Heart left ventricle (tissue), 16 donors: ENCODE measurements at regions not wholly inside any gene's neighbourhood (a gene's known extent, or its start where the extent isn't known, plus 50 kb on each side); places are given as distances from the start of the nearest gene placed in this dataset.

Experiments
- ATAC-seq, 4 donors: fragments of 200-7000 bp; cut with Tn5 transposase; one replicate each; pipeline ENCODE4 v1.9.1; 2020 to 2022; ENCODE audit warnings: moderate library complexity in 4 of 4, mild to moderate bottlenecking in 3 of 4, moderate number of reproducible peaks in 1 of 4
- DNase-seq, 5 donors: peaks; one replicate each; pipeline ENCODE4 v3.0.0-alpha.2; 2020
- H3K27ac ChIP-seq, 12 donors: fragments of 200-600 bp; sonication (generic) in 4 of 12; one replicate each; pipeline versions ENCODE4 v1.5.0 to v1.8.0; 2016 to 2022; ENCODE audit warnings: mild to moderate bottlenecking in 2 of 12
- H3K27me3 ChIP-seq, 9 donors: fragments of 200-600 bp; sonication (generic) in 2 of 9; one replicate each; pipeline versions ENCODE4 v1.5.1 to v1.8.0; 2016 to 2022; ENCODE audit warnings: mild to moderate bottlenecking in 3 of 9
- H3K36me3 ChIP-seq, 9 donors: fragments of 200-600 bp; sonication (generic) in 2 of 9; one replicate each; pipeline versions ENCODE4 v1.5.0 to v1.8.0; 2018 to 2022; ENCODE audit warnings: mild to moderate bottlenecking in 2 of 9
- H3K4me1 ChIP-seq, 12 donors: fragments of 200-600 bp; sonication (generic) in 4 of 12; one replicate each; pipeline versions ENCODE4 v1.5.0 to v1.8.0; 2016 to 2022; ENCODE audit warnings: mild to moderate bottlenecking in 3 of 12
- H3K4me3 ChIP-seq, 12 donors: fragments of 200-600 bp; sonication (generic) in 4 of 12; one replicate each; pipeline versions ENCODE4 v1.5.0 to v1.8.0; 2017 to 2022; ENCODE audit warnings: mild to moderate bottlenecking in 9 of 12, moderate library complexity in 4 of 12
- H3K9me3 ChIP-seq, 12 donors: fragments of 200-600 bp; sonication (generic) in 4 of 12; one replicate each; pipeline versions ENCODE4 v1.5.0 to v1.8.0; 2016 to 2022; ENCODE audit warnings: mild to moderate bottlenecking in 1 of 12
- POLR2A ChIP-seq, 2 donors: fragments of 450-650 bp; IDR thresholded peaks; one replicate each; pipeline ENCODE4 v1.6.1; 2017; ENCODE audit warnings: antibody characterized with exemption in 2 of 2, mild to moderate bottlenecking in 2 of 2, moderate library complexity in 2 of 2
- WGBS, 4 donors: extraction: QIAGEN DNeasy Blood & Tissue Kit in 2 of 4; methylation state at CpG; one replicate each; pipeline versions ENCODE4 v1.1.5 to v1.1.7; 2013 to 2018; 5-methylcytosine and 5-hydroxymethylcytosine counted together
- intact Hi-C, 10 donors: fragments of 100-400 bp; cut with DNase I; formaldehyde crosslinking; loops; one replicate each; pipeline versions ENCODE4 v1.11.1 to v1.14.2; 2022
- TF ChIP-seq, protein P1 (sequence below), 12 donors: fragments of 200-600 bp; sonication (generic) in 4 of 12; IDR thresholded peaks; one replicate each; pipeline versions ENCODE4 v1.5.0 to v1.8.0; 2018 to 2022; ENCODE audit warnings: antibody characterized with exemption in 12 of 12, mild to moderate bottlenecking in 5 of 12
- donor health status: ischemic (EF 13 %, LVEDD 7.1; RV severe dilation, severe dysfunction).
- donor health status: healthy with polysubstance abuse.
- donor health status: DM: no; HTN: yes; CAD: no.
- donor health status: DM: no; HTN: no; CAD: no.
- donor health status: ischemic (EF 25% LVEDD 6.9; RV normal size, moderate dysfunction).
- donor health status: ischemic (EF 25% LVEDD 5.7; RV mildly dilated, moderate dysfunction).
- donor health status: healthy.
- donor health status: DM: yes; HTN: yes; CAD: no.
- donor health status: ischemic (EF 35%, LVEDD 5.7; RV mildly dilated, moderate dysfunction).
- donor health status: nonischemic (EF 11% LVEDD 7.7; RV severe dilation, severe dysfunction).
- donor health status: DM: yes; HTN: yes; CAD: no.
- donor health status: PGD.
- donor health status: ischemic (EF 29% LVEDD 5.4; RV normal size, mild dysfunction).
- donor health status: nonischemic (EF 23%, LVEDD 6.1; RV moderate dilation, normal function).

GRCh38 chr12:3996322-3996721 lies 123.1 kb upstream of the PARP11 start:
- intact Hi-C loops = loop anchor here in 8 of 10 donors (1.0 to 10.0 kb wide), 8 partner anchors 40 to 538 kb away; partner anchors contain the start of gene RAD51AP1 (in 1 of the 8)
- H3K4me3 ChIP-seq = no peak overlapping the region
- WGBS, 4 donors = 69 to 75% (median 71%) methylated on average over 5 of the region's 5 CpGs

GRCh38 chr12:3995306-3995705 lies 122.1 kb upstream of the PARP11 start:
- intact Hi-C loops = loop anchor here in 8 of 10 donors (2.0 to 10.0 kb wide), 6 partner anchors 42 to 539 kb away; partner anchors contain the start of gene RAD51AP1 (in 1 of the 8)
- Histone ChIP-seq H3K4me1 (no peaks in the 10 kb centered on the region), H3K4me3 (no peak overlapping the region), H3K9me3 (no peaks in the 10 kb centered on the region), H3K27ac (no peak overlapping the region), H3K36me3 (no peaks in the 10 kb centered on the region), H3K27me3 (peaks cover 0 to 32% (median 2%) of the 10 kb centered on the region in 9 donors)
- DNase-seq = no peak
- WGBS, 4 donors = 91 to 97% (median 96%) methylated on average over 2 of the region's 2 CpGs
- ATAC-seq = no peak
- no peak for TF ChIP-seq POLR2A (IDR thresholded peaks at IDR 0.05)
- TF ChIP-seq, protein P1, sequence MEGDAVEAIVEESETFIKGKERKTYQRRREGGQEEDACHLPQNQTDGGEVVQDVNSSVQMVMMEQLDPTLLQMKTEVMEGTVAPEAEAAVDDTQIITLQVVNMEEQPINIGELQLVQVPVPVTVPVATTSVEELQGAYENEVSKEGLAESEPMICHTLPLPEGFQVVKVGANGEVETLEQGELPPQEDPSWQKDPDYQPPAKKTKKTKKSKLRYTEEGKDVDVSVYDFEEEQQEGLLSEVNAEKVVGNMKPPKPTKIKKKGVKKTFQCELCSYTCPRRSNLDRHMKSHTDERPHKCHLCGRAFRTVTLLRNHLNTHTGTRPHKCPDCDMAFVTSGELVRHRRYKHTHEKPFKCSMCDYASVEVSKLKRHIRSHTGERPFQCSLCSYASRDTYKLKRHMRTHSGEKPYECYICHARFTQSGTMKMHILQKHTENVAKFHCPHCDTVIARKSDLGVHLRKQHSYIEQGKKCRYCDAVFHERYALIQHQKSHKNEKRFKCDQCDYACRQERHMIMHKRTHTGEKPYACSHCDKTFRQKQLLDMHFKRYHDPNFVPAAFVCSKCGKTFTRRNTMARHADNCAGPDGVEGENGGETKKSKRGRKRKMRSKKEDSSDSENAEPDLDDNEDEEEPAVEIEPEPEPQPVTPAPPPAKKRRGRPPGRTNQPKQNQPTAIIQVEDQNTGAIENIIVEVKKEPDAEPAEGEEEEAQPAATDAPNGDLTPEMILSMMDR (IDR thresholded peaks at IDR 0.05) = no peak

More at GRCh38 chr12:3996322-3996721, 123.1 kb upstream of the PARP11 start:
- TF ChIP-seq, protein P1 (IDR thresholded peaks at IDR 0.05) = no peak
- TF ChIP-seq POLR2A (IDR thresholded peaks at IDR 0.05) = no peak
- Histone ChIP-seq H3K36me3 (no peaks in the 10 kb centered on the region), H3K4me1 (no peaks in the 10 kb centered on the region), H3K27me3 (peaks cover 0 to 29% (median 2%) of the 10 kb centered on the region in 9 donors), H3K9me3 (no peaks in the 10 kb centered on the region), H3K27ac (no peak overlapping the region)
- DNase-seq (no peak), ATAC-seq (no peak)

GRCh38 chr12:3994500-3994899 lies 121.3 kb upstream of the PARP11 start:
- 72 to 86% (median 78%) methylated on average over 3 of the region's 3 CpGs for WGBS, 4 donors
- ATAC-seq (no peak), DNase-seq (no peak)
- Histone ChIP-seq H3K4me3 (no peak overlapping the region), H3K4me1 (no peaks in the 10 kb centered on the region), H3K36me3 (no peaks in the 10 kb centered on the region), H3K9me3 (no peaks in the 10 kb centered on the region), H3K27me3 (peaks cover 0 to 39% (median 4%) of the 10 kb centered on the region in 9 donors), H3K27ac (no peak overlapping the region)
- TF ChIP-seq, protein P1 (IDR thresholded peaks at IDR 0.05) = no peak
- TF ChIP-seq POLR2A (IDR thresholded peaks at IDR 0.05) = no peak
- intact Hi-C loops = loop anchor here in 3 of 10 donors (2.0 to 10.0 kb wide), 4 partner anchors 48 to 540 kb away; partner anchors contain the start of gene RAD51AP1 (in 1 of the 3)

- ATAC-seq (no peak), DNase-seq (no peak)
- H3K36me3 ChIP-seq = no peaks in the 10 kb centered on the region
- no peak overlapping the region for H3K4me3 ChIP-seq
- intact Hi-C loops = loop anchor here in 2 of 10 donors (5.0 to 10.0 kb wide), 3 partner anchors 49 to 542 kb away; partner anchors contain the start of gene RAD51AP1 (in 1 of the 2)
- H3K27me3 ChIP-seq = peaks cover 0 to 38% (median 4%) of the 10 kb centered on the region in 9 donors
- no peaks in the 10 kb centered on the region for H3K9me3 ChIP-seq
- WGBS, 4 donors = 59 to 76% (median 70%) methylated on average over 4 of the region's 4 CpGs
- no peaks in the 10 kb centered on the region for H3K4me1 ChIP-seq
- H3K27ac ChIP-seq = no peak overlapping the region
- TF ChIP-seq POLR2A (IDR thresholded peaks at IDR 0.05) = no peak
- TF ChIP-seq, protein P1 (IDR thresholded peaks at IDR 0.05) = no peak
These were observed 119.7 kb upstream of the PARP11 start for GRCh38 chr12:3992945-3993344.
